ENCODE measurements at regions not wholly inside any gene's neighbourhood (a gene's known extent, or its start where the extent isn't known, plus 50 kb on each side); places are given as distances from the start of the nearest gene placed in this dataset.

DNA sequence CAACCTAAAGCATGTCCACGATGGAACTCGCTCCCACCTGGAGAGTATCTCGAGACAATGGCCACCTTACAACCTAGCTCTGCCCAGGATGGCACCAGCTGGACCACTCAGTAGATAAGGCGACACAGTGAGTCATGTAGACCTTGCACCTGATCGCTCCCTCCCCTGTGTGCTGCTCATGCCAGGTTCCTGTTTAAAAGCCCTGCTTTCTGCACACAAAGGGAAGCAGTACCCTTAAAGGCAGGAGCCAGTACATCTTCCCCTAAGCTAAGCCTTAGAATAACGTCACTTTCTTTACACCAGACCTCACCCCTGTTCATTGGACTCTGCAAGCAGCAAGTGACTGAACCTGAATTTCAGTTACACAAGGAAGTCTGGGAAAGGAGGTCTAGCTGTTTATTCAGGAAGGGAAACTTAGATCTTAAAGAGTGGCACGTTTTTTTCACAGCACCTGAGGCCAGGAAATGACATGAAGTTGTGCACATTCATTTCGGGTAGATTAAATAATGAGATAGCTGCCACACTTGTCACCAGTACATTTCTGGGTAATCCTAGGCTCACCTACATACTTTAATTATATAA, 117.9 kb downstream of the MTPAP start:
- no TSS peak for BruUV-seq (replicated peaks)
- no peaks in the 10 kb centered on the region for H3K9me3 Mint-ChIP-seq (ENCODE audit: unreplicated experiment)
- H3K27me3 Mint-ChIP-seq (ENCODE audit: insufficient read depth, unreplicated experiment) = no peaks in the 10 kb centered on the region
- no peak overlapping the region for H3K4me3 Mint-ChIP-seq (ENCODE audit: unreplicated experiment)
- no peak for DNase-seq (ENCODE audit: unreplicated experiment)
- no peaks in the 10 kb centered on the region for H3K36me3 Mint-ChIP-seq (ENCODE audit: insufficient read depth, unreplicated experiment)
- TF ChIP-seq, protein P1, sequence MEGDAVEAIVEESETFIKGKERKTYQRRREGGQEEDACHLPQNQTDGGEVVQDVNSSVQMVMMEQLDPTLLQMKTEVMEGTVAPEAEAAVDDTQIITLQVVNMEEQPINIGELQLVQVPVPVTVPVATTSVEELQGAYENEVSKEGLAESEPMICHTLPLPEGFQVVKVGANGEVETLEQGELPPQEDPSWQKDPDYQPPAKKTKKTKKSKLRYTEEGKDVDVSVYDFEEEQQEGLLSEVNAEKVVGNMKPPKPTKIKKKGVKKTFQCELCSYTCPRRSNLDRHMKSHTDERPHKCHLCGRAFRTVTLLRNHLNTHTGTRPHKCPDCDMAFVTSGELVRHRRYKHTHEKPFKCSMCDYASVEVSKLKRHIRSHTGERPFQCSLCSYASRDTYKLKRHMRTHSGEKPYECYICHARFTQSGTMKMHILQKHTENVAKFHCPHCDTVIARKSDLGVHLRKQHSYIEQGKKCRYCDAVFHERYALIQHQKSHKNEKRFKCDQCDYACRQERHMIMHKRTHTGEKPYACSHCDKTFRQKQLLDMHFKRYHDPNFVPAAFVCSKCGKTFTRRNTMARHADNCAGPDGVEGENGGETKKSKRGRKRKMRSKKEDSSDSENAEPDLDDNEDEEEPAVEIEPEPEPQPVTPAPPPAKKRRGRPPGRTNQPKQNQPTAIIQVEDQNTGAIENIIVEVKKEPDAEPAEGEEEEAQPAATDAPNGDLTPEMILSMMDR (IDR thresholded peaks at IDR 0.05; ENCODE audit: unreplicated experiment) = no peak
- peaks cover 16% of the 10 kb centered on the region for H3K4me1 Mint-ChIP-seq (ENCODE audit: insufficient read depth, unreplicated experiment)
- intact Hi-C loops (cut with micrococcal nuclease) = no loop called here
- no peak overlapping the region for H3K27ac Mint-ChIP-seq (ENCODE audit: low read depth, unreplicated experiment)
- ChIA-PET CTCF (interaction anchor here (0.7 to 1.5 kb wide), 3 partner anchors 10 to 351 kb away, joined by 3 to 4 read pairs (median 4); no protein-coding TSS in a partner anchor), POLR2A (interaction anchor here (0.6 to 1.0 kb wide), 2 partner anchors 16 to 626 kb away, joined by 3 read pairs; no protein-coding TSS in a partner anchor)

DNA sequence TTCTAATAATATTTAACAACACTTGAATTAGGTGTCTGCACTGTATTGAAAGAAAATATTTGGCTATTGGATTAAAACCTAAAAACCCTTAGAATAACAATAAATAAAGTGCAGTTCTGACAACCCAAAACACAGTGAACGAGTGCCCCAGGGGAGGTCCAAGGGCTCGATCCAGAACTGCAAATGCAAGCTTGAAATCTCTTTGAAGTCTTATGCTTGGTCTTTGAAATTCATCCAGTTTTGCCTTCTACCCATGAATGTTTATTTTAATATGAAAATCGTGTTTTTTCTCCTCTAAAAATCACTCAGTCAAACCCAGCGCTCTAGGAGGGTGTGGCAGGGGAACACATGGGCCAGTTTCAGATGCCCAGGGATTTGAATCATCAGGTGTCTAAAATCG, 119.5 kb downstream of the MTPAP start:
- Mint-ChIP-seq H3K4me1 (ENCODE audit: insufficient read depth, unreplicated experiment) (peaks cover 16% of the 10 kb centered on the region), H3K4me3 (ENCODE audit: unreplicated experiment) (no peak overlapping the region), H3K9me3 (ENCODE audit: unreplicated experiment) (no peaks in the 10 kb centered on the region), H3K27ac (ENCODE audit: low read depth, unreplicated experiment) (peak overlapping the region; percentile 35), H3K27me3 (ENCODE audit: insufficient read depth, unreplicated experiment) (no peaks in the 10 kb centered on the region), H3K36me3 (ENCODE audit: insufficient read depth, unreplicated experiment) (no peaks in the 10 kb centered on the region)
- POLR2A ChIA-PET = interaction anchor here (1.9 kb wide), 1 partner anchor 11 kb away, joined by 6 read pairs; no protein-coding TSS in a partner anchor
- DNase-seq (ENCODE audit: unreplicated experiment) = no peak
- intact Hi-C loops (cut with micrococcal nuclease) = no loop called here
- TF ChIP-seq, protein P1 (IDR thresholded peaks at IDR 0.05; ENCODE audit: unreplicated experiment) = no peak
- CTCF ChIA-PET = interaction anchor here (1.0 kb wide), 1 partner anchor 10 kb away, joined by 4 read pairs; no protein-coding TSS in a partner anchor
- no TSS peak for BruUV-seq (replicated peaks)

DNA sequence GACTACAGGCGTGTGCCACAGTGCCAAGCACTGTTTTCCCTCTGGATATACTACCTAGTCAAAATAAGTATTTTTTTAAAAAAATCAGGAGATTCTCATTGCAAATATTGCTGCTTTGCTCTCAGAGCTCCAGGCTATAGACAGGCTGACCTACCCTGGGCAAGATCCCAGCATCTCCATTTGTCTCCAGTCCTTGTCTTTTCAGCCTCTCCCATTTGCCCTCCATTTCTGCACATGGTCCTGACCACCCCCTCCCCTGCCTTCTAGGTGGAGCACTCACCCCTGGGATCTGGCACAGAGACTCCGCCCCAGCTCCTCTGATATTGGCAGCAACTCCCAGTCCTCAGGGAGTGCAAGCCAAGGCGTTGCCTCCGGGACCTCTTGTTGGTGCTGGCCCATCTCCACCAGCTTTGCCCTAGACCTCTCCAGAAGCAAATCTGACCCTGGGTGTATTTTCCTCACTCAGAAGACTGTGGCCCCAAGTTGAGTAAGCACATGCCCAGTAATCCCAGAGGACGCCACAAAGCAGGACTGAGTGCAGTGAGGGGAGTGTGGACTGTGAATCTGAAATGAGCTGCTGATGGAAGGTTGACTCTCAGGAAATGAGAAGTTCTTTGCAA, 120.6 kb downstream of the MTPAP start:
- CTCF ChIA-PET = interaction anchor here (0.9 to 1.0 kb wide), 2 partner anchors 24 to 228 kb away, joined by 3 to 7 read pairs; no protein-coding TSS in a partner anchor
- Mint-ChIP-seq H3K4me1 (ENCODE audit: insufficient read depth, unreplicated experiment) (peaks cover 16% of the 10 kb centered on the region), H3K27me3 (ENCODE audit: insufficient read depth, unreplicated experiment) (no peaks in the 10 kb centered on the region), H3K9me3 (ENCODE audit: unreplicated experiment) (no peaks in the 10 kb centered on the region), H3K36me3 (ENCODE audit: insufficient read depth, unreplicated experiment) (no peaks in the 10 kb centered on the region), H3K4me3 (ENCODE audit: unreplicated experiment) (no peak overlapping the region), H3K27ac (ENCODE audit: low read depth, unreplicated experiment) (no peak overlapping the region)
- TF ChIP-seq, protein P1 (IDR thresholded peaks at IDR 0.05; ENCODE audit: unreplicated experiment) = no peak
- DNase-seq (ENCODE audit: unreplicated experiment) = no peak
- intact Hi-C loops (cut with micrococcal nuclease) = no loop called here
- POLR2A ChIA-PET = interaction anchor here (1.9 kb wide), 1 partner anchor 12 kb away, joined by 6 read pairs; no protein-coding TSS in a partner anchor
- no TSS peak for BruUV-seq (replicated peaks)

DNA sequence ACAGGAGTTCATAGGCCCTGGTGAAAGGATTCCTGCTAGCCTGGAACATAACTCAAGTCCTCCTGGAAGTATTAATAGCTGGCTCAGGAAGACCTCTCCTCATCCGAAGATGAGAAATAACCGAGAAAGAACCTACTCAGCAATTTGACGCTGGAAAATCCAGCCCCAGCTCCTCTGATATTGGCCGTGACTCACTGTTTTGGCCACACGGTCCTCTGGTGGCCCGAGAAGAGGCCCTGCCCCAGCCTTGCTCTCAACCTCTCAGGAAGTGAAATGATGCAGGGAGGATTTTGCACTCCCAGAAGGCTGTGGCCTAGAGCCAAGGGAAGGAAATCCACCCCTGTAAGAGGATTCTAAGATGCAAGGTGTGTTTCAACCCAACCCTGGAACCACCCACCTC, 121.6 kb downstream of the MTPAP start:
- CTCF ChIA-PET = interaction anchor here (0.6 to 1.0 kb wide), 3 partner anchors 9 to 780 kb away, joined by 4 to 7 read pairs (median 5); no protein-coding TSS in a partner anchor
- no TSS peak for BruUV-seq (replicated peaks)
- intact Hi-C loops (cut with micrococcal nuclease) = no loop called here
- Mint-ChIP-seq H3K4me1 (ENCODE audit: insufficient read depth, unreplicated experiment) (peaks cover 16% of the 10 kb centered on the region), H3K27me3 (ENCODE audit: insufficient read depth, unreplicated experiment) (no peaks in the 10 kb centered on the region), H3K36me3 (ENCODE audit: insufficient read depth, unreplicated experiment) (no peaks in the 10 kb centered on the region), H3K4me3 (ENCODE audit: unreplicated experiment) (no peak overlapping the region), H3K27ac (ENCODE audit: low read depth, unreplicated experiment) (no peak overlapping the region), H3K9me3 (ENCODE audit: unreplicated experiment) (no peaks in the 10 kb centered on the region)
- TF ChIP-seq, protein P1 (IDR thresholded peaks at IDR 0.05; ENCODE audit: unreplicated experiment) = no peak
- DNase-seq (ENCODE audit: unreplicated experiment) = peak; percentile 59
- POLR2A ChIA-PET = no interaction called here

All from MCF 10A (cell line).